IMR-90 (cell line): ENCODE measurements at regions not wholly inside any gene's neighbourhood (a gene's known extent, or its start where the extent isn't known, plus 50 kb on each side); places are given as distances from the start of the nearest gene placed in this dataset.

ENCODE experiments used
- ATAC-seq: fragments of 200-7000 bp; cut with Tn5 transposase; 2 replicates; pipeline ENCODE4 v1.9.1; 2020; ENCODE audit warnings: low read depth, mild to moderate bottlenecking, moderate library complexity
- BruUV-seq: library from RNA; stranded (reverse); fragments of 400-500 nt; replicated peaks from 2 replicates; lab custom pipeline; 2021; lab: Mats Ljungman, UMichigan
- CTCF ChIA-PET: fragments of 300-600 bp; formaldehyde crosslinking; extraction: SDS; loops from one replicate; lab custom pipeline; 2021; ENCODE audit warnings: antibody characterized with exemption; lab: Yijun Ruan, JAX
- POLR2A ChIA-PET: fragments of 300-600 bp; sonication (Branson Sonifier 250); formaldehyde crosslinking; loops from one replicate; lab custom pipeline; 2022; ENCODE audit warnings: antibody characterized with exemption; ENCODE audit not compliant: unreplicated experiment; lab: Charles Lee
- DNase-seq: peaks from one replicate; pipeline ENCODE4 v3.0.0; 2013
- H2AFZ ChIP-seq: replicated peaks from 2 replicates; pipeline ENCODE3; 2013; ENCODE audit warnings: low read length, mild to moderate bottlenecking; ENCODE audit not compliant: poor library complexity
- H2AK5ac ChIP-seq: 2 replicates; pipeline ENCODE4 v1.6.1; 2013; ENCODE audit warnings: low read depth, low read length, inconsistent platforms
- H2AK9ac ChIP-seq: replicated peaks from 2 replicates; pipeline ENCODE3; 2013; ENCODE audit warnings: mild to moderate bottlenecking, low read depth, low read length, moderate library complexity; ENCODE audit not compliant: poor library complexity
- H2BK120ac ChIP-seq: 2 replicates; pipeline ENCODE4 v1.6.1; 2013; ENCODE audit warnings: low read depth, low read length, inconsistent platforms
- H2BK15ac ChIP-seq: 3 replicates; pipeline ENCODE4 v1.6.1; 2013; ENCODE audit warnings: low read depth, low read length, inconsistent platforms
- H2BK20ac ChIP-seq: 2 replicates; pipeline ENCODE4 v1.6.1; 2013; ENCODE audit warnings: low read depth, mild to moderate bottlenecking, inconsistent platforms, low read length, moderate library complexity
- H2BK5ac ChIP-seq: 2 replicates; pipeline ENCODE4 v1.6.1; 2013; ENCODE audit warnings: mild to moderate bottlenecking, low read depth, low read length, inconsistent platforms; ENCODE audit not compliant: poor library complexity, severe bottlenecking
- H3K14ac ChIP-seq: replicated peaks from 2 replicates; pipeline ENCODE4 v1.6.1; 2013; ENCODE audit warnings: low read depth, low read length, inconsistent platforms
- H3K18ac ChIP-seq: 2 replicates; pipeline ENCODE4 v1.6.1; 2013; ENCODE audit warnings: low read depth, low read length, control low read depth
- H3K23ac ChIP-seq: 2 replicates; pipeline ENCODE4 v1.6.1; 2013; ENCODE audit warnings: low read depth, low read length, inconsistent platforms
- H3K27ac ChIP-seq: 2 replicates; pipeline ENCODE4 v1.5.1; 2013; ENCODE audit warnings: mild to moderate bottlenecking, control low read depth, low read length; ENCODE audit not compliant: insufficient read depth
- H3K27me3 ChIP-seq: 2 replicates; pipeline ENCODE4 v1.6.1; 2013; ENCODE audit warnings: low read length; ENCODE audit not compliant: control insufficient read depth, insufficient read depth
- H3K36me3 ChIP-seq: 2 replicates; pipeline ENCODE4 v1.6.1; 2013; ENCODE audit warnings: low read length, mixed read lengths; ENCODE audit not compliant: control insufficient read depth, insufficient read depth
- H3K4ac ChIP-seq: 2 replicates; pipeline ENCODE4 v1.6.1; 2013; ENCODE audit warnings: low read depth, low read length, inconsistent platforms
- H3K4me1 ChIP-seq: 2 replicates; pipeline ENCODE4 v1.6.1; 2013; ENCODE audit warnings: low read length, mixed read lengths; ENCODE audit not compliant: control insufficient read depth, insufficient read depth
- H3K4me2 ChIP-seq: 2 replicates; pipeline ENCODE4 v1.6.1; 2013; ENCODE audit warnings: low read depth, mild to moderate bottlenecking, control low read depth, low read length, moderate library complexity
- H3K4me3 ChIP-seq: 2 replicates; pipeline ENCODE4 v1.5.1; 2013; ENCODE audit warnings: low read depth, mild to moderate bottlenecking, control low read depth, low read length, moderate library complexity; ENCODE audit not compliant: insufficient read depth
- H3K56ac ChIP-seq: 2 replicates; pipeline ENCODE4 v1.6.1; 2013; ENCODE audit warnings: low read length, inconsistent platforms; ENCODE audit not compliant: insufficient read depth; ENCODE audit errors: extremely low read depth
- H3K79me1 ChIP-seq, 2 experiments: 2 replicates each; pipeline ENCODE4 v1.6.1; 2013; ENCODE audit warnings: low read length in 2 of 2, inconsistent platforms in 1 of 2, low read depth in 1 of 2
- H3K9ac ChIP-seq: 2 replicates; pipeline ENCODE4 v1.6.1; 2013; ENCODE audit warnings: low read depth, low read length, control low read depth
- H3K9me1 ChIP-seq: 2 replicates; pipeline ENCODE4 v1.6.1; 2013; ENCODE audit warnings: low read length, inconsistent platforms; ENCODE audit not compliant: insufficient read depth
- H3K9me3 ChIP-seq: 2 replicates; pipeline ENCODE4 v1.6.1; 2013; ENCODE audit warnings: low read length; ENCODE audit not compliant: control insufficient read depth, insufficient read depth
- H4K20me1 ChIP-seq: 2 replicates; pipeline ENCODE4 v1.6.1; 2013; ENCODE audit warnings: low read length, inconsistent platforms; ENCODE audit not compliant: insufficient read depth
- H4K5ac ChIP-seq: 2 replicates; pipeline ENCODE4 v1.6.1; 2013; ENCODE audit warnings: mild to moderate bottlenecking, low read depth, low read length, control low read depth
- H4K8ac ChIP-seq, 2 experiments: 2 replicates each; pipeline ENCODE4 v1.6.1; 2013; ENCODE audit warnings: low read depth in 2 of 2, low read length in 2 of 2, control low read depth in 1 of 2, inconsistent platforms in 1 of 2
- H4K91ac ChIP-seq: 2 replicates; pipeline ENCODE4 v1.6.1; 2013; ENCODE audit warnings: low read depth, low read length, inconsistent platforms; ENCODE audit not compliant: insufficient read depth
- CEBPB ChIP-seq: IDR thresholded peaks from 2 replicates; pipeline ENCODE4 v1.6.1; 2012; ENCODE audit warnings: low read depth, low read length, improper control_type of control experiment
- CHD1 ChIP-seq: IDR thresholded peaks from 2 replicates; pipeline ENCODE4 v1.6.1; 2012; ENCODE audit warnings: low read depth, low read length, improper control_type of control experiment
- FOS ChIP-seq: fragments of 150-350 bp; IDR thresholded peaks from 2 replicates; pipeline ENCODE4 v1.6.1; 2016; ENCODE audit warnings: low read depth, low read length
- MAFK ChIP-seq: IDR thresholded peaks from 2 replicates; pipeline ENCODE4 v1.6.1; 2012; ENCODE audit warnings: low read depth, low read length, improper control_type of control experiment
- MAZ ChIP-seq: IDR thresholded peaks from 2 replicates; pipeline ENCODE4 v1.6.1; 2012; ENCODE audit warnings: low read depth, mild to moderate bottlenecking, low read length, improper control_type of control experiment, moderate library complexity, borderline replicate concordance
- MXI1 ChIP-seq: IDR thresholded peaks from 2 replicates; pipeline ENCODE4 v1.6.1; 2012; ENCODE audit warnings: low read depth, mild to moderate bottlenecking, low read length, moderate library complexity, borderline replicate concordance
- NFE2L2 ChIP-seq: fragments of 150-350 bp; IDR thresholded peaks from 2 replicates; pipeline ENCODE4 v1.6.1; 2016; ENCODE audit warnings: low read depth, mild to moderate bottlenecking, low read length
- POLR2A ChIP-seq: IDR thresholded peaks from 2 replicates; pipeline ENCODE4 v1.6.1; 2012; ENCODE audit warnings: mild to moderate bottlenecking, low read depth, low read length
- RAD21 ChIP-seq: IDR thresholded peaks from 2 replicates; pipeline ENCODE4 v1.6.1; 2012; ENCODE audit warnings: low read length, improper control_type of control experiment
- RCOR1 ChIP-seq: IDR thresholded peaks from 2 replicates; pipeline ENCODE4 v1.6.1; 2012; ENCODE audit warnings: mild to moderate bottlenecking, low read length, improper control_type of control experiment; ENCODE audit not compliant: insufficient replicate concordance
- dilution Hi-C: fragments of 300-500 bp; cut with HindIII; formaldehyde crosslinking; loops from one replicate; pipeline ENCODE4 v1.14.3; 2018; ENCODE audit warnings: low sequenced_read_pairs; ENCODE audit not compliant: unreplicated experiment
- in situ Hi-C: fragments of 300-500 bp; cut with MboI; formaldehyde crosslinking; loops from 3 replicates; pipeline ENCODE4 v1.14.3; 2019; ENCODE audit warnings: low sequenced_read_pairs, inconsistent platforms, mixed read lengths
- intact Hi-C: fragments of 100-400 bp; cut with micrococcal nuclease; formaldehyde crosslinking; loops from 2 replicates; pipeline ENCODE4 v1.10.0; 2022
- TF ChIP-seq, protein P1 (sequence below): conservative IDR thresholded peaks from 2 replicates; pipeline ENCODE4 v1.5.1; 2012; ENCODE audit warnings: mild to moderate bottlenecking, low read depth, low read length, improper control_type of control experiment

DNA sequence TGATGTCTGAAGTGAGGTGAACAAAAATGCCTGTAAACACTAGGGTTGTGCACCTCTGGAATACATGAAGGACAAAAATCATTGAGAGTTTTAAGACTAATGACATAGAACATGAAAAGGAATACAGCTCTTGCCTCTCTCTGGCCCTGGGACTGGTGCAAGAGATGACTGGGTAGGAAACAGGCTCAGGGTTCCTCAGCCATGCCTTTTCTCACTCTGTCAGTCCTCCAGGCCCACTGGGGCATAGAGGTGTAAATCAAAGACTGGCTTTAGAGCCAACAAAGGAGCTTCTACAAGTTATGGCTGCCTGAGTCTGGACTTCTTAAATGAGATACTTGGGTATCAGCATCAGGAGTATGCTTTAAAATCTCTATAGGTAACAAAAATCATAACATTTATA is 554.7 kb upstream of the KCNMB2 start:
- peak overlapping the region; percentile 86 for H3K4ac ChIP-seq

More for the DNA sequence above, 554.7 kb upstream of the KCNMB2 start:
- Histone ChIP-seq H4K8ac (peak overlapping the region; percentile 54 to 66), H4K20me1 (no peaks in the 10 kb centered on the region), H3K79me1 (no peaks in the 10 kb centered on the region), H2BK5ac (peak overlapping the region; percentile 64), H3K4me1 (peaks cover 2% of the 10 kb centered on the region), H2AK5ac (peak overlapping the region; percentile 73), H2BK120ac (peak overlapping the region; percentile 87), H3K18ac (peak overlapping the region; percentile 98), H4K91ac (peak overlapping the region; percentile 79), H3K56ac (no peak overlapping the region), H2BK20ac (peak overlapping the region; percentile 75), H3K4me2 (no peak overlapping the region), H2BK15ac (peak overlapping the region; percentile 51; the same call in 2 of the 3 replicates), H3K9me1 (no peaks in the 10 kb centered on the region), H3K14ac (peak overlapping the region; percentile 53), H3K9me3 (no peaks in the 10 kb centered on the region), H3K27me3 (no peaks in the 10 kb centered on the region), H3K27ac (no peak overlapping the region), H4K5ac (peak overlapping the region; percentile 95), H2AFZ (no peak overlapping the region), H3K23ac (0 out of 2 replicates have a peak overlapping the region, but pooled peaks have one; percentile 18), H3K9ac (no peak overlapping the region), H3K4me3 (no peak overlapping the region), H2AK9ac (no peak overlapping the region), H3K36me3 (no peaks in the 10 kb centered on the region)
- dilution Hi-C loops, result no loop called here
- in situ Hi-C loops, result no loop called here
- POLR2A ChIA-PET, result no interaction called here
- CTCF ChIA-PET, result no interaction called here
- intact Hi-C loops, result loop anchor here (5.0 kb wide), 1 partner anchor 299 kb away; no protein-coding TSS in a partner anchor
- ATAC-seq (no peak), DNase-seq (no peak)
- BruUV-seq, result no TSS peak
- no peak for TF ChIP-seq MAFK
- TF ChIP-seq, protein P1, sequence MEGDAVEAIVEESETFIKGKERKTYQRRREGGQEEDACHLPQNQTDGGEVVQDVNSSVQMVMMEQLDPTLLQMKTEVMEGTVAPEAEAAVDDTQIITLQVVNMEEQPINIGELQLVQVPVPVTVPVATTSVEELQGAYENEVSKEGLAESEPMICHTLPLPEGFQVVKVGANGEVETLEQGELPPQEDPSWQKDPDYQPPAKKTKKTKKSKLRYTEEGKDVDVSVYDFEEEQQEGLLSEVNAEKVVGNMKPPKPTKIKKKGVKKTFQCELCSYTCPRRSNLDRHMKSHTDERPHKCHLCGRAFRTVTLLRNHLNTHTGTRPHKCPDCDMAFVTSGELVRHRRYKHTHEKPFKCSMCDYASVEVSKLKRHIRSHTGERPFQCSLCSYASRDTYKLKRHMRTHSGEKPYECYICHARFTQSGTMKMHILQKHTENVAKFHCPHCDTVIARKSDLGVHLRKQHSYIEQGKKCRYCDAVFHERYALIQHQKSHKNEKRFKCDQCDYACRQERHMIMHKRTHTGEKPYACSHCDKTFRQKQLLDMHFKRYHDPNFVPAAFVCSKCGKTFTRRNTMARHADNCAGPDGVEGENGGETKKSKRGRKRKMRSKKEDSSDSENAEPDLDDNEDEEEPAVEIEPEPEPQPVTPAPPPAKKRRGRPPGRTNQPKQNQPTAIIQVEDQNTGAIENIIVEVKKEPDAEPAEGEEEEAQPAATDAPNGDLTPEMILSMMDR, result no peak
- no peak for TF ChIP-seq CHD1
- no peak for TF ChIP-seq MXI1
- TF ChIP-seq CEBPB, result no peak
- no peak for TF ChIP-seq FOS
- no peak for TF ChIP-seq NFE2L2
- no peak for TF ChIP-seq RAD21
- no peak for TF ChIP-seq RCOR1
- TF ChIP-seq POLR2A, result no peak
- no peak for TF ChIP-seq MAZ
